Motor neuron (in vitro differentiated cells): ENCODE measurements at regions not wholly inside any gene's neighbourhood (a gene's known extent, or its start where the extent isn't known, plus 50 kb on each side); places are given as distances from the start of the nearest gene placed in this dataset.

Experiments used
- ATAC-seq, 8 experiments: fragments of 200-7000 bp; cut with Tn5 transposase; replicated peaks in 6 of 8; 2 replicates each; pipeline ENCODE4 v1.8.0; 2021; ENCODE audit warnings: mild to moderate bottlenecking in 8 of 8, moderate library complexity in 8 of 8
- H3K27ac ChIP-seq, 2 donors: fragments of 250-450 bp; sonication (Bioruptor Pico); 2 replicates each; pipeline ENCODE4 v1.9.0; 2021; ENCODE audit warnings: antibody characterized with exemption in 2 of 2, mild to moderate bottlenecking in 2 of 2, moderate library complexity in 1 of 2
- H3K4me1 ChIP-seq, 2 donors: fragments of 250-450 bp; sonication (Bioruptor Pico); replicated peaks in 1 of 2; 2 replicates each; pipeline ENCODE4 v1.6.1; 2021; ENCODE audit warnings: antibody characterized with exemption in 2 of 2, mild to moderate bottlenecking in 2 of 2, moderate library complexity in 1 of 2
- H3K4me3 ChIP-seq, 5 donors: fragments of 250-450 bp; sonication (Bioruptor Pico); 2 replicates each; pipeline ENCODE4 v1.9.0; 2021; ENCODE audit warnings: antibody characterized with exemption in 5 of 5, mild to moderate bottlenecking in 5 of 5, moderate library complexity in 4 of 5
- WGBS, 10 experiments: fragments of 450-650 bp; shearing (Covaris generic); methylation state at CpG; one replicate each; pipeline ENCODE4 v1.0.0; 2022; 5-methylcytosine and 5-hydroxymethylcytosine counted together
- in situ Hi-C, 9 experiments: fragments of 400-800 bp; cut with MboI; loops; one replicate each; pipeline ENCODE4 v1.15.0; 2021; ENCODE audit warnings: low sequenced_read_pairs in 9 of 9, low pct_unique_long_range_greater_than_20kb in 2 of 9; ENCODE audit not compliant: unreplicated experiment in 9 of 9

- Histone ChIP-seq H3K4me1 (peaks cover 4 to 10% of the 10 kb centered on the region in 2 donors), H3K4me3 (no peak overlapping the region), H3K27ac (no peak overlapping the region)
- in situ Hi-C loops: loop anchor here in 2 of 9 experiments (25.0 kb wide), 1 partner anchor 147 kb away; no protein-coding TSS in a partner anchor
- ATAC-seq: no peak
- 0 to 80% (median 60%) methylated on average over 1 of the region's 1 CpG; no CpG with 5 or more reads in 3 of the 10 experiments for WGBS, 10 experiments
Observed at GRCh38 chr3:30184091-30184810, 422.1 kb upstream of the TGFBR2 start.

GRCh38 chr3:30185872-30186271 is 420.5 kb upstream of the TGFBR2 start:
- no peak for ATAC-seq
- Histone ChIP-seq H3K4me1 (peaks cover 4 to 10% of the 10 kb centered on the region in 2 donors), H3K27ac (no peak overlapping the region), H3K4me3 (no peak overlapping the region)
- in situ Hi-C loops: loop anchor here in 2 of 9 experiments (25.0 kb wide), 1 partner anchor 149 kb away; no protein-coding TSS in a partner anchor

GRCh38 chr3:30186741-30187219 is 419.6 kb upstream of the TGFBR2 start:
- 20 to 100% (median 50%) methylated on average over 1 to 2 of the region's 3 CpGs; no CpG with 5 or more reads in 1 of the 10 experiments for WGBS, 10 experiments
- in situ Hi-C loops: loop anchor here in 2 of 9 experiments (25.0 kb wide), 1 partner anchor 149 kb away; no protein-coding TSS in a partner anchor
- Histone ChIP-seq H3K4me3 (no peak overlapping the region), H3K27ac (no peak overlapping the region), H3K4me1 (peaks cover 4 to 10% of the 10 kb centered on the region in 2 donors)
- ATAC-seq: peak in 3 of 8 experiments; percentile 42 to 44 (median 42)

GRCh38 chr3:30187366-30187765 is 419.0 kb upstream of the TGFBR2 start:
- Histone ChIP-seq H3K4me3 (no peak overlapping the region), H3K4me1 (peaks cover 4 to 10% of the 10 kb centered on the region in 2 donors), H3K27ac (no peak overlapping the region)
- in situ Hi-C loops: loop anchor here in 2 of 9 experiments (25.0 kb wide), 1 partner anchor 150 kb away; no protein-coding TSS in a partner anchor
- ATAC-seq: no peak
- 60 to 94% (median 85%) methylated on average over 1 to 2 of the region's 2 CpGs; no CpG with 5 or more reads in 2 of the 10 experiments for WGBS, 10 experiments

GRCh38 chr3:30188713-30189112 is 417.7 kb upstream of the TGFBR2 start:
- Histone ChIP-seq H3K4me3 (no peak overlapping the region), H3K27ac (no peak overlapping the region), H3K4me1 (peaks cover 4 to 10% of the 10 kb centered on the region in 2 donors)
- 60 to 100% (median 100%) methylated on average over 1 of the region's 1 CpG; no CpG with 5 or more reads in 4 of the 10 experiments for WGBS, 10 experiments
- ATAC-seq: peak in 2 of 8 experiments; percentile 90 to 91
- in situ Hi-C loops: loop anchor here in 2 of 9 experiments (25.0 kb wide), 1 partner anchor 151 kb away; no protein-coding TSS in a partner anchor

GRCh38 chr3:30189900-30190299 is 416.5 kb upstream of the TGFBR2 start:
- WGBS, 10 experiments: 0 to 100% (median 60%) methylated on average over 1 to 3 of the region's 3 CpGs
- peaks cover 4 to 10% of the 10 kb centered on the region in 2 donors for H3K4me1 ChIP-seq
- no peak for ATAC-seq
- no peak overlapping the region for H3K4me3 ChIP-seq
- in situ Hi-C loops: loop anchor here in 3 of 9 experiments (10.0 to 25.0 kb wide), 2 partner anchors 153 to 155 kb away; no protein-coding TSS in a partner anchor
- H3K27ac ChIP-seq: no peak overlapping the region

- 36 to 100% (median 64%) methylated on average over 1 to 2 of the region's 2 CpGs; no CpG with 5 or more reads in 2 of the 10 experiments for WGBS, 10 experiments
Observed at GRCh38 chr3:30193625-30194044, 412.8 kb upstream of the TGFBR2 start.

GRCh38 chr3:30195352-30195751 is 411.0 kb upstream of the TGFBR2 start:
- in situ Hi-C loops: loop anchor here in 3 of 9 experiments (10.0 to 25.0 kb wide), 2 partner anchors 158 to 161 kb away; no protein-coding TSS in a partner anchor
- no peak overlapping the region for H3K4me3 ChIP-seq
- ATAC-seq: no peak
- WGBS, 10 experiments: 43 to 100% (median 94%) methylated on average over 1 to 2 of the region's 2 CpGs; no CpG with 5 or more reads in 3 of the 10 experiments
- no peak overlapping the region for H3K27ac ChIP-seq
- no peaks in the 10 kb centered on the region for H3K4me1 ChIP-seq

More at GRCh38 chr3:30193625-30194044, 412.8 kb upstream of the TGFBR2 start:
- ATAC-seq: no peak
- no peak overlapping the region for H3K4me3 ChIP-seq
- no peaks in the 10 kb centered on the region for H3K4me1 ChIP-seq
- no peak overlapping the region for H3K27ac ChIP-seq
- in situ Hi-C loops: loop anchor here in 3 of 9 experiments (10.0 to 25.0 kb wide), 2 partner anchors 156 to 159 kb away; no protein-coding TSS in a partner anchor

GRCh38 chr3:30198162-30198561 is 408.2 kb upstream of the TGFBR2 start:
- Histone ChIP-seq H3K27ac (no peak overlapping the region), H3K4me1 (no peaks in the 10 kb centered on the region), H3K4me3 (no peak overlapping the region)
- ATAC-seq: no peak
- in situ Hi-C loops: loop anchor here in 3 of 9 experiments (10.0 to 25.0 kb wide), 2 partner anchors 161 to 163 kb away; no protein-coding TSS in a partner anchor

- H3K4me3 ChIP-seq: no peak overlapping the region
- WGBS, 10 experiments: 8 to 67% (median 39%) methylated on average over 1 to 6 of the region's 6 CpGs
- peak in 3 of 8 experiments; percentile 21 to 55 (median 31) for ATAC-seq
- H3K4me1 ChIP-seq: no peaks in the 10 kb centered on the region
- H3K27ac ChIP-seq: no peak overlapping the region
- in situ Hi-C loops: loop anchor here in 3 of 9 experiments (10.0 to 25.0 kb wide), 2 partner anchors 162 to 164 kb away; no protein-coding TSS in a partner anchor
Observed at GRCh38 chr3:30199096-30199759, 407.2 kb upstream of the TGFBR2 start.

GRCh38 chr3:30199855-30200254 is 406.5 kb upstream of the TGFBR2 start:
- in situ Hi-C loops: loop anchor here in 4 of 9 experiments (10.0 to 25.0 kb wide), 2 partner anchors 163 to 165 kb away; no protein-coding TSS in a partner anchor
- 40 to 100% (median 95%) methylated on average over 1 to 3 of the region's 3 CpGs; no CpG with 5 or more reads in 1 of the 10 experiments for WGBS, 10 experiments
- Histone ChIP-seq H3K4me1 (no peaks in the 10 kb centered on the region), H3K27ac (no peak overlapping the region), H3K4me3 (no peak overlapping the region)
- no peak for ATAC-seq

GRCh38 chr3:30201715-30202114 is 404.7 kb upstream of the TGFBR2 start:
- in situ Hi-C loops: loop anchor here in 1 of 9 experiments (10.0 kb wide), 1 partner anchor 167 kb away; no protein-coding TSS in a partner anchor
- no peak for ATAC-seq
- H3K4me3 ChIP-seq: no peak overlapping the region

More at GRCh38 chr3:30201715-30202114, 404.7 kb upstream of the TGFBR2 start:
- Histone ChIP-seq H3K27ac (no peak overlapping the region), H3K4me1 (no peaks in the 10 kb centered on the region)
